IMR-90 (cell line): ENCODE measurements at regions not wholly inside any gene's neighbourhood (a gene's known extent, or its start where the extent isn't known, plus 50 kb on each side); places are given as distances from the start of the nearest gene placed in this dataset.

ENCODE experiments used
- ATAC-seq: fragments of 200-7000 bp; cut with Tn5 transposase; 2 replicates; pipeline ENCODE4 v1.9.1; 2020; ENCODE audit warnings: low read depth, mild to moderate bottlenecking, moderate library complexity
- BruUV-seq: library from RNA; stranded (reverse); fragments of 400-500 nt; replicated peaks from 2 replicates; lab custom pipeline; 2021; lab: Mats Ljungman, UMichigan
- CTCF ChIA-PET: fragments of 300-600 bp; formaldehyde crosslinking; extraction: SDS; loops from one replicate; lab custom pipeline; 2021; ENCODE audit warnings: antibody characterized with exemption; lab: Yijun Ruan, JAX
- POLR2A ChIA-PET: fragments of 300-600 bp; sonication (Branson Sonifier 250); formaldehyde crosslinking; loops from one replicate; lab custom pipeline; 2022; ENCODE audit warnings: antibody characterized with exemption; ENCODE audit not compliant: unreplicated experiment; lab: Charles Lee
- DNase-seq: peaks from one replicate; pipeline ENCODE4 v3.0.0; 2013
- H2AFZ ChIP-seq: replicated peaks from 2 replicates; pipeline ENCODE3; 2013; ENCODE audit warnings: low read length, mild to moderate bottlenecking; ENCODE audit not compliant: poor library complexity
- H2AK5ac ChIP-seq: 2 replicates; pipeline ENCODE4 v1.6.1; 2013; ENCODE audit warnings: low read depth, low read length, inconsistent platforms
- H2AK9ac ChIP-seq: replicated peaks from 2 replicates; pipeline ENCODE3; 2013; ENCODE audit warnings: mild to moderate bottlenecking, low read depth, low read length, moderate library complexity; ENCODE audit not compliant: poor library complexity
- H2BK120ac ChIP-seq: 2 replicates; pipeline ENCODE4 v1.6.1; 2013; ENCODE audit warnings: low read depth, low read length, inconsistent platforms
- H2BK15ac ChIP-seq: 3 replicates; pipeline ENCODE4 v1.6.1; 2013; ENCODE audit warnings: low read depth, low read length, inconsistent platforms
- H2BK20ac ChIP-seq: 2 replicates; pipeline ENCODE4 v1.6.1; 2013; ENCODE audit warnings: low read depth, mild to moderate bottlenecking, inconsistent platforms, low read length, moderate library complexity
- H2BK5ac ChIP-seq: 2 replicates; pipeline ENCODE4 v1.6.1; 2013; ENCODE audit warnings: mild to moderate bottlenecking, low read depth, low read length, inconsistent platforms; ENCODE audit not compliant: poor library complexity, severe bottlenecking
- H3K14ac ChIP-seq: replicated peaks from 2 replicates; pipeline ENCODE4 v1.6.1; 2013; ENCODE audit warnings: low read depth, low read length, inconsistent platforms
- H3K18ac ChIP-seq: 2 replicates; pipeline ENCODE4 v1.6.1; 2013; ENCODE audit warnings: low read depth, low read length, control low read depth
- H3K23ac ChIP-seq: 2 replicates; pipeline ENCODE4 v1.6.1; 2013; ENCODE audit warnings: low read depth, low read length, inconsistent platforms
- H3K27ac ChIP-seq: 2 replicates; pipeline ENCODE4 v1.5.1; 2013; ENCODE audit warnings: mild to moderate bottlenecking, control low read depth, low read length; ENCODE audit not compliant: insufficient read depth
- H3K27me3 ChIP-seq: 2 replicates; pipeline ENCODE4 v1.6.1; 2013; ENCODE audit warnings: low read length; ENCODE audit not compliant: control insufficient read depth, insufficient read depth
- H3K36me3 ChIP-seq: 2 replicates; pipeline ENCODE4 v1.6.1; 2013; ENCODE audit warnings: low read length, mixed read lengths; ENCODE audit not compliant: control insufficient read depth, insufficient read depth
- H3K4ac ChIP-seq: 2 replicates; pipeline ENCODE4 v1.6.1; 2013; ENCODE audit warnings: low read depth, low read length, inconsistent platforms
- H3K4me1 ChIP-seq: 2 replicates; pipeline ENCODE4 v1.6.1; 2013; ENCODE audit warnings: low read length, mixed read lengths; ENCODE audit not compliant: control insufficient read depth, insufficient read depth
- H3K4me2 ChIP-seq: 2 replicates; pipeline ENCODE4 v1.6.1; 2013; ENCODE audit warnings: low read depth, mild to moderate bottlenecking, control low read depth, low read length, moderate library complexity
- H3K4me3 ChIP-seq: 2 replicates; pipeline ENCODE4 v1.5.1; 2013; ENCODE audit warnings: low read depth, mild to moderate bottlenecking, control low read depth, low read length, moderate library complexity; ENCODE audit not compliant: insufficient read depth
- H3K56ac ChIP-seq: 2 replicates; pipeline ENCODE4 v1.6.1; 2013; ENCODE audit warnings: low read length, inconsistent platforms; ENCODE audit not compliant: insufficient read depth; ENCODE audit errors: extremely low read depth
- H3K79me1 ChIP-seq, 2 experiments: 2 replicates each; pipeline ENCODE4 v1.6.1; 2013; ENCODE audit warnings: low read length in 2 of 2, inconsistent platforms in 1 of 2, low read depth in 1 of 2
- H3K9ac ChIP-seq: 2 replicates; pipeline ENCODE4 v1.6.1; 2013; ENCODE audit warnings: low read depth, low read length, control low read depth
- H3K9me1 ChIP-seq: 2 replicates; pipeline ENCODE4 v1.6.1; 2013; ENCODE audit warnings: low read length, inconsistent platforms; ENCODE audit not compliant: insufficient read depth
- H3K9me3 ChIP-seq: 2 replicates; pipeline ENCODE4 v1.6.1; 2013; ENCODE audit warnings: low read length; ENCODE audit not compliant: control insufficient read depth, insufficient read depth
- H4K20me1 ChIP-seq: 2 replicates; pipeline ENCODE4 v1.6.1; 2013; ENCODE audit warnings: low read length, inconsistent platforms; ENCODE audit not compliant: insufficient read depth
- H4K5ac ChIP-seq: 2 replicates; pipeline ENCODE4 v1.6.1; 2013; ENCODE audit warnings: mild to moderate bottlenecking, low read depth, low read length, control low read depth
- H4K8ac ChIP-seq, 2 experiments: 2 replicates each; pipeline ENCODE4 v1.6.1; 2013; ENCODE audit warnings: low read depth in 2 of 2, low read length in 2 of 2, control low read depth in 1 of 2, inconsistent platforms in 1 of 2
- H4K91ac ChIP-seq: 2 replicates; pipeline ENCODE4 v1.6.1; 2013; ENCODE audit warnings: low read depth, low read length, inconsistent platforms; ENCODE audit not compliant: insufficient read depth
- BHLHE40 ChIP-seq: fragments of 150-350 bp; IDR thresholded peaks from 2 replicates; pipeline ENCODE4 v1.6.1; 2016; ENCODE audit warnings: mild to moderate bottlenecking, low read depth, low read length
- CHD1 ChIP-seq: IDR thresholded peaks from 2 replicates; pipeline ENCODE4 v1.6.1; 2012; ENCODE audit warnings: low read depth, low read length, improper control_type of control experiment
- CTCF ChIP-seq: conservative IDR thresholded peaks from 2 replicates; pipeline ENCODE4 v1.5.1; 2012; ENCODE audit warnings: mild to moderate bottlenecking, low read depth, low read length, improper control_type of control experiment
- ELK1 ChIP-seq: fragments of 150-350 bp; IDR thresholded peaks from 2 replicates; pipeline ENCODE4 v1.6.1; 2016; ENCODE audit warnings: low read depth, mild to moderate bottlenecking, low read length, moderate library complexity, borderline replicate concordance
- FOS ChIP-seq: fragments of 150-350 bp; IDR thresholded peaks from 2 replicates; pipeline ENCODE4 v1.6.1; 2016; ENCODE audit warnings: low read depth, low read length
- MAZ ChIP-seq: IDR thresholded peaks from 2 replicates; pipeline ENCODE4 v1.6.1; 2012; ENCODE audit warnings: low read depth, mild to moderate bottlenecking, low read length, improper control_type of control experiment, moderate library complexity, borderline replicate concordance
- NFE2L2 ChIP-seq: fragments of 150-350 bp; IDR thresholded peaks from 2 replicates; pipeline ENCODE4 v1.6.1; 2016; ENCODE audit warnings: low read depth, mild to moderate bottlenecking, low read length
- POLR2A ChIP-seq: IDR thresholded peaks from 2 replicates; pipeline ENCODE4 v1.6.1; 2012; ENCODE audit warnings: mild to moderate bottlenecking, low read depth, low read length
- RAD21 ChIP-seq: IDR thresholded peaks from 2 replicates; pipeline ENCODE4 v1.6.1; 2012; ENCODE audit warnings: low read length, improper control_type of control experiment
- RFX5 ChIP-seq: IDR thresholded peaks from 2 replicates; pipeline ENCODE4 v1.8.0; 2012; ENCODE audit warnings: low read depth, mild to moderate bottlenecking, low read length, moderate library complexity
- SMC3 ChIP-seq: fragments of 150-350 bp; IDR thresholded peaks from 2 replicates; pipeline ENCODE4 v1.6.1; 2016; ENCODE audit warnings: low read depth, mild to moderate bottlenecking, antibody characterized with exemption, low read length, moderate library complexity
- USF2 ChIP-seq: fragments of 150-350 bp; IDR thresholded peaks from 2 replicates; pipeline ENCODE4 v1.6.1; 2017; ENCODE audit warnings: mild to moderate bottlenecking, antibody characterized with exemption, low read length, low read depth
- WGBS, 2 experiments: methylation state at CpG; one replicate each; pipeline versions ENCODE4 v1.1.5 to v1.1.7; 2013; ENCODE audit warnings: missing lambda C conversion rate in 2 of 2; ENCODE audit not compliant: insufficient read length in 1 of 2; ENCODE audit errors: extremely low coverage in 2 of 2; 5-methylcytosine and 5-hydroxymethylcytosine counted together
- dilution Hi-C: fragments of 300-500 bp; cut with HindIII; formaldehyde crosslinking; loops from one replicate; pipeline ENCODE4 v1.14.3; 2018; ENCODE audit warnings: low sequenced_read_pairs; ENCODE audit not compliant: unreplicated experiment
- in situ Hi-C: fragments of 300-500 bp; cut with MboI; formaldehyde crosslinking; loops from 3 replicates; pipeline ENCODE4 v1.14.3; 2019; ENCODE audit warnings: low sequenced_read_pairs, inconsistent platforms, mixed read lengths
- intact Hi-C: fragments of 100-400 bp; cut with micrococcal nuclease; formaldehyde crosslinking; loops from 2 replicates; pipeline ENCODE4 v1.10.0; 2022

GRCh38 chr18:79624356-79625170 lies 55.0 kb upstream of the CTDP1 start:
- Histone ChIP-seq H2BK120ac (no peak overlapping the region), H3K79me1 (no peaks in the 10 kb centered on the region), H3K23ac (no peak overlapping the region), H3K9me3 (peaks cover 3% of the 10 kb centered on the region; the same call in 1 of the 2 replicates), H3K4ac (no peak overlapping the region), H4K91ac (no peak overlapping the region), H3K4me2 (no peak overlapping the region), H3K14ac (no peak overlapping the region), H3K4me3 (no peak overlapping the region), H4K5ac (no peak overlapping the region), H3K4me1 (no peaks in the 10 kb centered on the region), H3K18ac (no peak overlapping the region), H3K27ac (no peak overlapping the region), H2AK5ac (no peak overlapping the region), H4K8ac (no peak overlapping the region), H3K9ac (no peak overlapping the region), H2BK15ac (no peak overlapping the region), H2AFZ (no peak overlapping the region), H3K9me1 (no peaks in the 10 kb centered on the region), H2BK5ac (no peak overlapping the region), H3K56ac (no peak overlapping the region), H3K27me3 (peaks cover 48% of the 10 kb centered on the region), H2AK9ac (no peak overlapping the region), H4K20me1 (no peaks in the 10 kb centered on the region), H3K36me3 (no peaks in the 10 kb centered on the region), H2BK20ac (no peak overlapping the region)
- ATAC-seq (no peak), DNase-seq (no peak)
- ChIA-PET POLR2A (no interaction called here), CTCF (interaction anchor here (1.2 kb wide), 1 partner anchor 20 kb away, joined by 3 read pairs; no protein-coding TSS in a partner anchor)
- TF ChIP-seq SMC3 = no peak
- no peak for TF ChIP-seq USF2
- no peak for TF ChIP-seq FOS
- TF ChIP-seq RFX5 = no peak
- TF ChIP-seq CTCF = no peak
- no peak for TF ChIP-seq RAD21
- TF ChIP-seq NFE2L2 = no peak
- no peak for TF ChIP-seq MAZ
- no peak for TF ChIP-seq BHLHE40
- TF ChIP-seq ELK1 = no peak
- TF ChIP-seq POLR2A = no peak
- no peak for TF ChIP-seq CHD1
- intact Hi-C loops = no loop called here
- no TSS peak for BruUV-seq
- in situ Hi-C loops = no loop called here
- WGBS, 2 experiments = 67% methylated on average over 3 of the region's 8 CpGs; no CpG with 5 or more reads in 1 of the 2 experiments
- dilution Hi-C loops = no loop called here
